ENCODE measurements at regions not wholly inside any gene's neighbourhood (a gene's known extent, or its start where the extent isn't known, plus 50 kb on each side); places are given as distances from the start of the nearest gene placed in this dataset.

DNA sequence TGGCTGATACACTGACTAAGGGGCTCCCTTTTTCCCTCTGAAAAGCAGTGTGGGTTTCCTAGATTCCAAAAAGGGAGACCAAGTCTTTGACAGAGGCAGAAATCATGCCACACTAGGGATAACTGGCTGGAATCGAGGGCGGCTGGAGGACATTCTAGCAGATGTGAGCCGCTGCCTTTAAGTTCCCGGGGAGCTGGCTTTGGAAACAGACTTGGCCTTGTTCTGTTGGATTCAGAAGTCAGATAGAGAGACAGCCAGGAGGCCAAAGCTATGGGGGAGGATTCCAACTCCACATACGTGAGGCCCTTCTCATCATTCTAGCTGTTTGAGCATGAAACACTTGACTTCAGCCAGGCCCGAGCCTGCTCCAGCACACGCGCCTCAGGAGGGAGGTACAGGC is 109.9 kb upstream of the FOXC1 start:
- TF ChIP-seq, protein P1, sequence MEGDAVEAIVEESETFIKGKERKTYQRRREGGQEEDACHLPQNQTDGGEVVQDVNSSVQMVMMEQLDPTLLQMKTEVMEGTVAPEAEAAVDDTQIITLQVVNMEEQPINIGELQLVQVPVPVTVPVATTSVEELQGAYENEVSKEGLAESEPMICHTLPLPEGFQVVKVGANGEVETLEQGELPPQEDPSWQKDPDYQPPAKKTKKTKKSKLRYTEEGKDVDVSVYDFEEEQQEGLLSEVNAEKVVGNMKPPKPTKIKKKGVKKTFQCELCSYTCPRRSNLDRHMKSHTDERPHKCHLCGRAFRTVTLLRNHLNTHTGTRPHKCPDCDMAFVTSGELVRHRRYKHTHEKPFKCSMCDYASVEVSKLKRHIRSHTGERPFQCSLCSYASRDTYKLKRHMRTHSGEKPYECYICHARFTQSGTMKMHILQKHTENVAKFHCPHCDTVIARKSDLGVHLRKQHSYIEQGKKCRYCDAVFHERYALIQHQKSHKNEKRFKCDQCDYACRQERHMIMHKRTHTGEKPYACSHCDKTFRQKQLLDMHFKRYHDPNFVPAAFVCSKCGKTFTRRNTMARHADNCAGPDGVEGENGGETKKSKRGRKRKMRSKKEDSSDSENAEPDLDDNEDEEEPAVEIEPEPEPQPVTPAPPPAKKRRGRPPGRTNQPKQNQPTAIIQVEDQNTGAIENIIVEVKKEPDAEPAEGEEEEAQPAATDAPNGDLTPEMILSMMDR (IDR thresholded peaks at IDR 0.05; ENCODE audit: insufficient read depth, low read depth, low read length): no peak
- no peak for TF ChIP-seq EZH2 (IDR thresholded peaks at IDR 0.05; ENCODE audit: insufficient read depth, low read length)

Data from astrocyte (in vitro differentiated cells and primary cell).